ENCODE measurements at regions not wholly inside any gene's neighbourhood (a gene's known extent, or its start where the extent isn't known, plus 50 kb on each side); places are given as distances from the start of the nearest gene placed in this dataset.

- TF ChIP-seq CTCF (IDR thresholded peaks at IDR 0.05), result no peak
- no peak for TF ChIP-seq POLR2A (IDR thresholded peaks at IDR 0.05)
Observed at GRCh38 chr21:30028537-30028936, 88.7 kb upstream of the GRIK1 start.

Data from lower leg skin (tissue), 3 donors.